ENCODE measurements at regions not wholly inside any gene's neighbourhood (a gene's known extent, or its start where the extent isn't known, plus 50 kb on each side); places are given as distances from the start of the nearest gene placed in this dataset.

- Histone ChIP-seq H3K4ac (ENCODE audit: low read length) (no peak overlapping the region), H3K27me3 (ENCODE audit: control insufficient read depth in 3 of 3, insufficient read depth in 3 of 3, low read depth in 1 of 3, low read length in 3 of 3) (no peaks in the 10 kb centered on the region), H2BK12ac (ENCODE audit: low read length) (no peak overlapping the region), H2AK5ac (ENCODE audit: low read depth, low read length) (no peak overlapping the region), H3K14ac (ENCODE audit: low read length) (no peak overlapping the region), H2BK120ac (ENCODE audit: low read depth, low read length) (no peak overlapping the region), H4K91ac (ENCODE audit: low read depth, low read length, poor library complexity) (no peak overlapping the region), H3K27ac (replicated peaks; ENCODE audit: low read length) (no peak overlapping the region), H3K4me3 (ENCODE audit: low read length in 2 of 2) (no peak overlapping the region), H3K9ac (ENCODE audit: low read depth, low read length, poor library complexity) (no peak overlapping the region), H2AFZ (ENCODE audit: low read length) (no peak overlapping the region), H3K18ac (ENCODE audit: low read length) (no peak overlapping the region), H3K9me3 (replicated peaks in 1 of 2; ENCODE audit: control insufficient read depth in 2 of 2, insufficient read depth in 1 of 2, low read depth in 1 of 2, low read length in 2 of 2) (no peaks in the 10 kb centered on the region), H2BK15ac (ENCODE audit: low read length) (no peak overlapping the region), H3K79me1 (ENCODE audit: low read depth, low read length) (no peaks in the 10 kb centered on the region), H3K4me2 (ENCODE audit: insufficient read depth, low read length, poor library complexity, severe bottlenecking) (no peak overlapping the region), H2BK5ac (ENCODE audit: low read length) (no peak overlapping the region), H3K36me3 (replicated peaks in 1 of 2; ENCODE audit: control insufficient read depth in 2 of 2, insufficient read depth in 2 of 2, low read length in 2 of 2) (no peaks in the 10 kb centered on the region), H3K4me1 (ENCODE audit: control insufficient read depth in 2 of 2, insufficient read depth in 1 of 2, low read depth in 1 of 2, low read length in 2 of 2) (peaks cover 0 to 5% of the 10 kb centered on the region in 2 donors), H4K8ac (ENCODE audit: low read depth, low read length) (no peak overlapping the region), H3K23ac (ENCODE audit: low read depth, low read length, poor library complexity) (no peak overlapping the region)
- DNase-seq (ENCODE audit: low spot score): no peak
- WGBS, 2 donors (ENCODE audit: extremely low coverage in 2 of 2, insufficient read length in 2 of 2, insufficient replicate concordance in 1 of 2): no CpG with 5 or more reads among the region's 1 CpG
Measured at GRCh38 chr6:76435174-76435573, 362.7 kb upstream of the IMPG1 start.

GRCh38 chr6:76422511-76423213 lies 350.2 kb upstream of the IMPG1 start:
- no peak overlapping the region for H3K9ac ChIP-seq (ENCODE audit: low read depth, low read length, poor library complexity)

GRCh38 chr6:76420094-76420493 lies 347.6 kb upstream of the IMPG1 start:
- no peak overlapping the region for H3K27ac ChIP-seq (replicated peaks; ENCODE audit: low read length)
- H2BK5ac ChIP-seq (ENCODE audit: low read length): no peak overlapping the region
- no peak overlapping the region for H2AK5ac ChIP-seq (ENCODE audit: low read depth, low read length)
- DNase-seq (ENCODE audit: low spot score): no peak
- H3K4me1 ChIP-seq (ENCODE audit: control insufficient read depth in 2 of 2, insufficient read depth in 1 of 2, low read depth in 1 of 2, low read length in 2 of 2): no peaks in the 10 kb centered on the region
- WGBS, 2 donors (ENCODE audit: extremely low coverage in 2 of 2, insufficient read length in 2 of 2, insufficient replicate concordance in 1 of 2): no CpG with 5 or more reads among the region's 2 CpGs
- no peak overlapping the region for H3K23ac ChIP-seq (ENCODE audit: low read depth, low read length, poor library complexity)
- no peaks in the 10 kb centered on the region for H3K9me3 ChIP-seq (replicated peaks in 1 of 2; ENCODE audit: control insufficient read depth in 2 of 2, insufficient read depth in 1 of 2, low read depth in 1 of 2, low read length in 2 of 2)
- no peak overlapping the region for H2BK12ac ChIP-seq (ENCODE audit: low read length)
- no peak overlapping the region for H2BK120ac ChIP-seq (ENCODE audit: low read depth, low read length)
- H3K14ac ChIP-seq (ENCODE audit: low read length): no peak overlapping the region
- H3K18ac ChIP-seq (ENCODE audit: low read length): no peak overlapping the region
- H3K9ac ChIP-seq (ENCODE audit: low read depth, low read length, poor library complexity): no peak overlapping the region
- no peak overlapping the region for H3K4me3 ChIP-seq (ENCODE audit: low read length in 2 of 2)
- no peaks in the 10 kb centered on the region for H3K27me3 ChIP-seq (ENCODE audit: control insufficient read depth in 3 of 3, insufficient read depth in 3 of 3, low read depth in 1 of 3, low read length in 3 of 3)
- H4K91ac ChIP-seq (ENCODE audit: low read depth, low read length, poor library complexity): no peak overlapping the region
- H2AFZ ChIP-seq (ENCODE audit: low read length): no peak overlapping the region
- H3K36me3 ChIP-seq (replicated peaks in 1 of 2; ENCODE audit: control insufficient read depth in 2 of 2, insufficient read depth in 2 of 2, low read length in 2 of 2): no peaks in the 10 kb centered on the region
- H3K4ac ChIP-seq (ENCODE audit: low read length): no peak overlapping the region
- no peak overlapping the region for H3K4me2 ChIP-seq (ENCODE audit: insufficient read depth, low read length, poor library complexity, severe bottlenecking)
- H2BK15ac ChIP-seq (ENCODE audit: low read length): no peak overlapping the region
- no peak overlapping the region for H4K8ac ChIP-seq (ENCODE audit: low read depth, low read length)
- no peaks in the 10 kb centered on the region for H3K79me1 ChIP-seq (ENCODE audit: low read depth, low read length)

More at GRCh38 chr6:76422511-76423213, 350.2 kb upstream of the IMPG1 start:
- Histone ChIP-seq H3K4me3 (ENCODE audit: low read length in 2 of 2) (no peak overlapping the region), H2BK12ac (ENCODE audit: low read length) (no peak overlapping the region), H3K14ac (ENCODE audit: low read length) (no peak overlapping the region), H3K36me3 (replicated peaks in 1 of 2; ENCODE audit: control insufficient read depth in 2 of 2, insufficient read depth in 2 of 2, low read length in 2 of 2) (no peaks in the 10 kb centered on the region), H3K18ac (ENCODE audit: low read length) (no peak overlapping the region), H2BK120ac (ENCODE audit: low read depth, low read length) (no peak overlapping the region), H2AFZ (ENCODE audit: low read length) (no peak overlapping the region), H3K4me2 (ENCODE audit: insufficient read depth, low read length, poor library complexity, severe bottlenecking) (no peak overlapping the region), H3K4ac (ENCODE audit: low read length) (no peak overlapping the region), H4K8ac (ENCODE audit: low read depth, low read length) (no peak overlapping the region), H2BK5ac (ENCODE audit: low read length) (no peak overlapping the region), H2BK15ac (ENCODE audit: low read length) (no peak overlapping the region), H3K9me3 (replicated peaks in 1 of 2; ENCODE audit: control insufficient read depth in 2 of 2, insufficient read depth in 1 of 2, low read depth in 1 of 2, low read length in 2 of 2) (no peaks in the 10 kb centered on the region), H3K27me3 (ENCODE audit: control insufficient read depth in 3 of 3, insufficient read depth in 3 of 3, low read depth in 1 of 3, low read length in 3 of 3) (no peaks in the 10 kb centered on the region), H3K23ac (ENCODE audit: low read depth, low read length, poor library complexity) (no peak overlapping the region), H3K27ac (replicated peaks; ENCODE audit: low read length) (no peak overlapping the region), H4K91ac (ENCODE audit: low read depth, low read length, poor library complexity) (no peak overlapping the region), H2AK5ac (ENCODE audit: low read depth, low read length) (no peak overlapping the region), H3K79me1 (ENCODE audit: low read depth, low read length) (no peaks in the 10 kb centered on the region), H3K4me1 (ENCODE audit: control insufficient read depth in 2 of 2, insufficient read depth in 1 of 2, low read depth in 1 of 2, low read length in 2 of 2) (peaks cover 0 to 2% of the 10 kb centered on the region in 2 donors)
- WGBS, 2 donors (ENCODE audit: extremely low coverage in 2 of 2, insufficient read length in 2 of 2, insufficient replicate concordance in 1 of 2): no CpG with 5 or more reads among the region's 2 CpGs
- no peak for DNase-seq (ENCODE audit: low spot score)

GRCh38 chr6:76418560-76419223 lies 346.2 kb upstream of the IMPG1 start:
- Histone ChIP-seq H3K4me2 (ENCODE audit: insufficient read depth, low read length, poor library complexity, severe bottlenecking) (no peak overlapping the region), H3K18ac (ENCODE audit: low read length) (no peak overlapping the region), H2BK12ac (ENCODE audit: low read length) (no peak overlapping the region), H3K4me3 (ENCODE audit: low read length in 2 of 2) (no peak overlapping the region), H3K4me1 (ENCODE audit: control insufficient read depth in 2 of 2, insufficient read depth in 1 of 2, low read depth in 1 of 2, low read length in 2 of 2) (no peaks in the 10 kb centered on the region), H2BK5ac (ENCODE audit: low read length) (no peak overlapping the region), H3K27ac (replicated peaks; ENCODE audit: low read length) (no peak overlapping the region), H3K4ac (ENCODE audit: low read length) (no peak overlapping the region), H3K79me1 (ENCODE audit: low read depth, low read length) (no peaks in the 10 kb centered on the region), H2AK5ac (ENCODE audit: low read depth, low read length) (no peak overlapping the region), H2BK15ac (ENCODE audit: low read length) (no peak overlapping the region), H4K8ac (ENCODE audit: low read depth, low read length) (no peak overlapping the region), H3K14ac (ENCODE audit: low read length) (no peak overlapping the region), H3K9ac (ENCODE audit: low read depth, low read length, poor library complexity) (no peak overlapping the region), H2AFZ (ENCODE audit: low read length) (no peak overlapping the region), H3K27me3 (ENCODE audit: control insufficient read depth in 3 of 3, insufficient read depth in 3 of 3, low read depth in 1 of 3, low read length in 3 of 3) (no peaks in the 10 kb centered on the region), H3K36me3 (replicated peaks in 1 of 2; ENCODE audit: control insufficient read depth in 2 of 2, insufficient read depth in 2 of 2, low read length in 2 of 2) (no peaks in the 10 kb centered on the region), H3K23ac (ENCODE audit: low read depth, low read length, poor library complexity) (no peak overlapping the region), H4K91ac (ENCODE audit: low read depth, low read length, poor library complexity) (no peak overlapping the region), H2BK120ac (ENCODE audit: low read depth, low read length) (no peak overlapping the region), H3K9me3 (replicated peaks in 1 of 2; ENCODE audit: control insufficient read depth in 2 of 2, insufficient read depth in 1 of 2, low read depth in 1 of 2, low read length in 2 of 2) (no peaks in the 10 kb centered on the region)
- WGBS, 2 donors (ENCODE audit: extremely low coverage in 2 of 2, insufficient read length in 2 of 2, insufficient replicate concordance in 1 of 2): no CpG with 5 or more reads among the region's 3 CpGs
- DNase-seq (ENCODE audit: low spot score): no peak

Data from neuronal stem cell (in vitro differentiated cells).